ENCODE measurements at regions not wholly inside any gene's neighbourhood (a gene's known extent, or its start where the extent isn't known, plus 50 kb on each side); places are given as distances from the start of the nearest gene placed in this dataset.

GRCh38 chr16:9372934-9373890, 281.8 kb downstream of the HAPSTR1 start:
- CTCF ChIA-PET = no interaction called here
- Histone ChIP-seq H3K9me3 (ENCODE audit: control insufficient read depth, insufficient read depth, low read depth, low read length) (no peaks in the 10 kb centered on the region), H3K36me3 (ENCODE audit: control insufficient read depth in 2 of 2, insufficient read depth in 1 of 2, low read length in 2 of 2) (no peaks in the 10 kb centered on the region), H3K4me1 (ENCODE audit: control insufficient read depth, insufficient read depth, low read length) (no peaks in the 10 kb centered on the region), H3K27ac (ENCODE audit: extremely low read depth, low read depth, low read length) (no peak overlapping the region), H3K4me3 (ENCODE audit: low read depth, low read length) (no peak overlapping the region)
- TF ChIP-seq ZNF501 (tag by site-specific recombination; IDR thresholded peaks at IDR 0.05) (no peak), ZNF354C (tag by site-specific recombination; IDR thresholded peaks at IDR 0.05; ENCODE audit: borderline replicate concordance, low read depth) (no peak), ZNF362 (tag by site-specific recombination; IDR thresholded peaks at IDR 0.05) (no peak), ZNF677 (tag by site-specific recombination; IDR thresholded peaks at IDR 0.05) (no peak), ZNF488 (tag by site-specific recombination; IDR thresholded peaks at IDR 0.05) (no peak), ZNF366 (tag by site-specific recombination; conservative IDR thresholded peaks at IDR 0.05) (no peak), ZNF623 (tag by site-specific recombination; IDR thresholded peaks at IDR 0.05) (no peak), SP7 (tag by site-specific recombination; IDR thresholded peaks at IDR 0.05) (no peak), ZNF324 (tag by site-specific recombination; IDR thresholded peaks at IDR 0.05) (no peak), ZNF16 (tag by site-specific recombination; IDR thresholded peaks at IDR 0.05; ENCODE audit: low read depth) (no peak)
- TF ChIP-seq, protein P1, sequence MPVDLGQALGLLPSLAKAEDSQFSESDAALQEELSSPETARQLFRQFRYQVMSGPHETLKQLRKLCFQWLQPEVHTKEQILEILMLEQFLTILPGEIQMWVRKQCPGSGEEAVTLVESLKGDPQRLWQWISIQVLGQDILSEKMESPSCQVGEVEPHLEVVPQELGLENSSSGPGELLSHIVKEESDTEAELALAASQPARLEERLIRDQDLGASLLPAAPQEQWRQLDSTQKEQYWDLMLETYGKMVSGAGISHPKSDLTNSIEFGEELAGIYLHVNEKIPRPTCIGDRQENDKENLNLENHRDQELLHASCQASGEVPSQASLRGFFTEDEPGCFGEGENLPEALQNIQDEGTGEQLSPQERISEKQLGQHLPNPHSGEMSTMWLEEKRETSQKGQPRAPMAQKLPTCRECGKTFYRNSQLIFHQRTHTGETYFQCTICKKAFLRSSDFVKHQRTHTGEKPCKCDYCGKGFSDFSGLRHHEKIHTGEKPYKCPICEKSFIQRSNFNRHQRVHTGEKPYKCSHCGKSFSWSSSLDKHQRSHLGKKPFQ (tag by site-specific recombination; IDR thresholded peaks at IDR 0.05) = no peak
- POLR2A ChIA-PET = no interaction called here

GRCh38 chr16:9374061-9374460, 282.6 kb downstream of the HAPSTR1 start:
- Histone ChIP-seq H3K4me3 (ENCODE audit: low read depth, low read length) (no peak overlapping the region), H3K36me3 (ENCODE audit: control insufficient read depth in 2 of 2, insufficient read depth in 1 of 2, low read length in 2 of 2) (no peaks in the 10 kb centered on the region), H3K4me1 (ENCODE audit: control insufficient read depth, insufficient read depth, low read length) (no peaks in the 10 kb centered on the region), H3K9me3 (ENCODE audit: control insufficient read depth, insufficient read depth, low read depth, low read length) (no peaks in the 10 kb centered on the region), H3K27ac (ENCODE audit: extremely low read depth, low read depth, low read length) (no peak overlapping the region)
- CTCF ChIA-PET = no interaction called here
- no peak for TF ChIP-seq ZNF843 (tag by site-specific recombination; IDR thresholded peaks at IDR 0.05)
- no peak for TF ChIP-seq ZBTB20 (tag by site-specific recombination; IDR thresholded peaks at IDR 0.05)
- TF ChIP-seq BCL11B (tag by site-specific recombination; IDR thresholded peaks at IDR 0.05; ENCODE audit: low read depth) = no peak
- no peak for TF ChIP-seq ZSCAN5A (tag by site-specific recombination; IDR thresholded peaks at IDR 0.05)
- no peak for TF ChIP-seq ZXDB (tag by site-specific recombination; IDR thresholded peaks at IDR 0.05)
- no peak for TF ChIP-seq ZIC2 (tag by site-specific recombination; IDR thresholded peaks at IDR 0.05)
- TF ChIP-seq, protein P2, sequence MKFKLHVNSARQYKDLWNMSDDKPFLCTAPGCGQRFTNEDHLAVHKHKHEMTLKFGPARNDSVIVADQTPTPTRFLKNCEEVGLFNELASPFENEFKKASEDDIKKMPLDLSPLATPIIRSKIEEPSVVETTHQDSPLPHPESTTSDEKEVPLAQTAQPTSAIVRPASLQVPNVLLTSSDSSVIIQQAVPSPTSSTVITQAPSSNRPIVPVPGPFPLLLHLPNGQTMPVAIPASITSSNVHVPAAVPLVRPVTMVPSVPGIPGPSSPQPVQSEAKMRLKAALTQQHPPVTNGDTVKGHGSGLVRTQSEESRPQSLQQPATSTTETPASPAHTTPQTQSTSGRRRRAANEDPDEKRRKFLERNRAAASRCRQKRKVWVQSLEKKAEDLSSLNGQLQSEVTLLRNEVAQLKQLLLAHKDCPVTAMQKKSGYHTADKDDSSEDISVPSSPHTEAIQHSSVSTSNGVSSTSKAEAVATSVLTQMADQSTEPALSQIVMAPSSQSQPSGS (tag by site-specific recombination; IDR thresholded peaks at IDR 0.05; ENCODE audit: low read depth) = no peak
- TF ChIP-seq ZNF837 (tag by site-specific recombination; IDR thresholded peaks at IDR 0.05) = no peak
- TF ChIP-seq GLIS1 (tag by site-specific recombination; IDR thresholded peaks at IDR 0.05) = no peak
- no peak for TF ChIP-seq ZNF555 (tag by site-specific recombination; conservative IDR thresholded peaks at IDR 0.05)
- TF ChIP-seq ZNF423 (tag by site-specific recombination; IDR thresholded peaks at IDR 0.05) = no peak
- no peak for TF ChIP-seq ZNF184 (tag by site-specific recombination; IDR thresholded peaks at IDR 0.05)
- POLR2A ChIA-PET = no interaction called here
